Muscle of leg (tissue), 3 donors: ENCODE measurements at regions not wholly inside any gene's neighbourhood (a gene's known extent, or its start where the extent isn't known, plus 50 kb on each side); places are given as distances from the start of the nearest gene placed in this dataset.
A peak's percentile ranks its signal among the peaks of the same experiment; 100 is the strongest.

Experiments used
- DNase-seq: peaks from one replicate; pipeline ENCODE4 v3.0.0; 2013
- H3K27ac ChIP-seq: one replicate; pipeline ENCODE4 v1.5.1; 2013; ENCODE audit warnings: mild to moderate bottlenecking, low read length, control low read depth
- H3K27me3 ChIP-seq: one replicate; pipeline ENCODE4 v1.6.1; 2013; ENCODE audit warnings: low read length; ENCODE audit not compliant: control insufficient read depth, insufficient read depth
- H3K36me3 ChIP-seq: one replicate; pipeline ENCODE4 v1.6.1; 2013; ENCODE audit warnings: low read length; ENCODE audit not compliant: control insufficient read depth, insufficient read depth
- H3K4me1 ChIP-seq: one replicate; pipeline ENCODE4 v1.6.1; 2013; ENCODE audit warnings: low read length; ENCODE audit not compliant: control insufficient read depth, insufficient read depth
- H3K4me3 ChIP-seq: one replicate; pipeline ENCODE4 v1.5.1; 2013; ENCODE audit warnings: low read length, control low read depth
- H3K9me3 ChIP-seq: replicated peaks from 2 replicates; pipeline ENCODE4 v1.6.1; 2013; ENCODE audit warnings: low read depth, low read length; ENCODE audit not compliant: control insufficient read depth
- WGBS: methylation state at CpG from one replicate; pipeline ENCODE4 v1.1.5; 2013; ENCODE audit warnings: missing lambda C conversion rate; ENCODE audit not compliant: insufficient coverage; 5-methylcytosine and 5-hydroxymethylcytosine counted together

GRCh38 chr12:115756271-115756670 lies 521.2 kb downstream of the MED13L start:
- Histone ChIP-seq H3K36me3 (no peaks in the 10 kb centered on the region), H3K27ac (no peak overlapping the region), H3K4me1 (peaks cover 2% of the 10 kb centered on the region), H3K27me3 (peaks cover 10% of the 10 kb centered on the region), H3K9me3 (no peaks in the 10 kb centered on the region), H3K4me3 (no peak overlapping the region)
- WGBS = 60% methylated on average over 1 of the region's 4 CpGs
- no peak for DNase-seq

- WGBS = no CpG with 5 or more reads among the region's 3 CpGs
- peaks cover 10% of the 10 kb centered on the region for H3K27me3 ChIP-seq
Observed at GRCh38 chr12:115755725-115756085, 521.8 kb downstream of the MED13L start.

GRCh38 chr12:115755061-115755724 lies 522.3 kb downstream of the MED13L start:
- 59% methylated on average over 3 of the region's 9 CpGs for WGBS
- H3K9me3 ChIP-seq = no peaks in the 10 kb centered on the region
- H3K27ac ChIP-seq = no peak overlapping the region
- H3K4me3 ChIP-seq = no peak overlapping the region
- DNase-seq = no peak
- no peaks in the 10 kb centered on the region for H3K36me3 ChIP-seq
- peaks cover 8% of the 10 kb centered on the region for H3K27me3 ChIP-seq
- H3K4me1 ChIP-seq = peaks cover 2% of the 10 kb centered on the region

More at GRCh38 chr12:115755725-115756085, 521.8 kb downstream of the MED13L start:
- DNase-seq = peak; percentile 12
- Histone ChIP-seq H3K27ac (no peak overlapping the region), H3K4me1 (peaks cover 2% of the 10 kb centered on the region), H3K9me3 (no peaks in the 10 kb centered on the region), H3K4me3 (no peak overlapping the region), H3K36me3 (no peaks in the 10 kb centered on the region)

- no peak overlapping the region for H3K27ac ChIP-seq
- H3K36me3 ChIP-seq = no peaks in the 10 kb centered on the region
- H3K27me3 ChIP-seq = peaks cover 5% of the 10 kb centered on the region
- DNase-seq = peak; percentile 85
- no peaks in the 10 kb centered on the region for H3K9me3 ChIP-seq
- 21% methylated on average over 2 of the region's 5 CpGs for WGBS
- no peak overlapping the region for H3K4me3 ChIP-seq
- peaks cover 4% of the 10 kb centered on the region for H3K4me1 ChIP-seq
Observed at GRCh38 chr12:115752913-115753726, 524.4 kb downstream of the MED13L start.

- no peak overlapping the region for H3K27ac ChIP-seq
- H3K36me3 ChIP-seq = no peaks in the 10 kb centered on the region
- 80% methylated on average over 2 of the region's 2 CpGs for WGBS
- peaks cover 4% of the 10 kb centered on the region for H3K4me1 ChIP-seq
- no peaks in the 10 kb centered on the region for H3K9me3 ChIP-seq
- peak; percentile 22 for DNase-seq
- no peak overlapping the region for H3K4me3 ChIP-seq
- peaks cover 5% of the 10 kb centered on the region for H3K27me3 ChIP-seq
Observed at GRCh38 chr12:115752156-115752555, 525.3 kb downstream of the MED13L start.

GRCh38 chr12:115750340-115750739 lies 527.2 kb downstream of the MED13L start:
- no peaks in the 10 kb centered on the region for H3K27me3 ChIP-seq
- no CpG with 5 or more reads among the region's 1 CpG for WGBS

GRCh38 chr12:115749071-115749841 lies 528.2 kb downstream of the MED13L start:
- H3K27me3 ChIP-seq = no peaks in the 10 kb centered on the region
- no peaks in the 10 kb centered on the region for H3K9me3 ChIP-seq
- WGBS = 46% methylated on average over 2 of the region's 8 CpGs
- H3K27ac ChIP-seq = no peak overlapping the region
- no peak overlapping the region for H3K4me3 ChIP-seq
- no peaks in the 10 kb centered on the region for H3K36me3 ChIP-seq
- DNase-seq = peak; percentile 84
- H3K4me1 ChIP-seq = peaks cover 4% of the 10 kb centered on the region

More at GRCh38 chr12:115750340-115750739, 527.2 kb downstream of the MED13L start:
- Histone ChIP-seq H3K9me3 (no peaks in the 10 kb centered on the region), H3K4me3 (no peak overlapping the region), H3K4me1 (peaks cover 4% of the 10 kb centered on the region), H3K36me3 (no peaks in the 10 kb centered on the region), H3K27ac (no peak overlapping the region)
- DNase-seq = peak; percentile 12

- Histone ChIP-seq H3K4me1 (no peaks in the 10 kb centered on the region), H3K27ac (no peak overlapping the region)
- WGBS = 76% methylated on average over 3 of the region's 9 CpGs
Observed at GRCh38 chr12:115740586-115741155, 536.8 kb downstream of the MED13L start.

GRCh38 chr12:115737895-115738294 lies 539.6 kb downstream of the MED13L start:
- Histone ChIP-seq H3K4me3 (no peak overlapping the region), H3K27me3 (no peaks in the 10 kb centered on the region), H3K27ac (no peak overlapping the region), H3K36me3 (no peaks in the 10 kb centered on the region), H3K9me3 (no peaks in the 10 kb centered on the region), H3K4me1 (no peaks in the 10 kb centered on the region)
- no peak for DNase-seq
- WGBS = 93% methylated on average over 2 of the region's 2 CpGs

More at GRCh38 chr12:115740586-115741155, 536.8 kb downstream of the MED13L start:
- H3K4me3 ChIP-seq = no peak overlapping the region
- DNase-seq = no peak
- H3K9me3 ChIP-seq = no peaks in the 10 kb centered on the region
- H3K36me3 ChIP-seq = no peaks in the 10 kb centered on the region
- no peaks in the 10 kb centered on the region for H3K27me3 ChIP-seq

- DNase-seq = no peak
- no peak overlapping the region for H3K4me3 ChIP-seq
- no peaks in the 10 kb centered on the region for H3K27me3 ChIP-seq
- WGBS = 100% methylated on average over 3 of the region's 3 CpGs
- no peaks in the 10 kb centered on the region for H3K9me3 ChIP-seq
- H3K36me3 ChIP-seq = no peaks in the 10 kb centered on the region
- no peaks in the 10 kb centered on the region for H3K4me1 ChIP-seq
- H3K27ac ChIP-seq = no peak overlapping the region
Observed at GRCh38 chr12:115736360-115736759, 541.1 kb downstream of the MED13L start.
